ENCODE measurements at regions not wholly inside any gene's neighbourhood (a gene's known extent, or its start where the extent isn't known, plus 50 kb on each side); places are given as distances from the start of the nearest gene placed in this dataset.

DNA sequence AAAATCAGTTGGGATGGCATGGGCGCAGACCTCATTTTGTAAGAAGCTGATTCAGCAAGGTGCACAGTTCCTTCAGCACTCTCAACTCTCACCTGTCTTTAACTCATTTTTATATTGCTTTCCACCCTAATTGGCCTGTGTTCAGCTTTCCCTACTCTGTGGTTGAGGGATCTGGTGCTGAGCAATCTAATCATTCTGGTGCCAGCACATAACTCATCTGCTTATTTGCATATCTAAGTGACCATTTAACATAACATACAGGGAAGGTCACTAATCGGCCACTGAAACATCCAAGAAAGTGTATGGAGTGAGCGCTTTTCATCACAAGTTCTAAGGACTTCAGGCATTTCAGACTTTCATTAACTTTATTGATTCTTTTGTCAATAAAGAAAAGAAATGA lies 303.4 kb upstream of the ROPN1 start:
- 90 to 96% methylated on average over 3 of the region's 3 CpGs for WGBS, 2 donors
- intact Hi-C loops (cut with DNase I): no loop called here
- TF ChIP-seq, protein P1, sequence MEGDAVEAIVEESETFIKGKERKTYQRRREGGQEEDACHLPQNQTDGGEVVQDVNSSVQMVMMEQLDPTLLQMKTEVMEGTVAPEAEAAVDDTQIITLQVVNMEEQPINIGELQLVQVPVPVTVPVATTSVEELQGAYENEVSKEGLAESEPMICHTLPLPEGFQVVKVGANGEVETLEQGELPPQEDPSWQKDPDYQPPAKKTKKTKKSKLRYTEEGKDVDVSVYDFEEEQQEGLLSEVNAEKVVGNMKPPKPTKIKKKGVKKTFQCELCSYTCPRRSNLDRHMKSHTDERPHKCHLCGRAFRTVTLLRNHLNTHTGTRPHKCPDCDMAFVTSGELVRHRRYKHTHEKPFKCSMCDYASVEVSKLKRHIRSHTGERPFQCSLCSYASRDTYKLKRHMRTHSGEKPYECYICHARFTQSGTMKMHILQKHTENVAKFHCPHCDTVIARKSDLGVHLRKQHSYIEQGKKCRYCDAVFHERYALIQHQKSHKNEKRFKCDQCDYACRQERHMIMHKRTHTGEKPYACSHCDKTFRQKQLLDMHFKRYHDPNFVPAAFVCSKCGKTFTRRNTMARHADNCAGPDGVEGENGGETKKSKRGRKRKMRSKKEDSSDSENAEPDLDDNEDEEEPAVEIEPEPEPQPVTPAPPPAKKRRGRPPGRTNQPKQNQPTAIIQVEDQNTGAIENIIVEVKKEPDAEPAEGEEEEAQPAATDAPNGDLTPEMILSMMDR (IDR thresholded peaks at IDR 0.05): no peak
- no peak for TF ChIP-seq POLR2A (IDR thresholded peaks at IDR 0.05)
- H3K36me3 ChIP-seq: no peaks in the 10 kb centered on the region
- no peaks in the 10 kb centered on the region for H3K27me3 ChIP-seq
- no peak overlapping the region for H3K27ac ChIP-seq
- no peaks in the 10 kb centered on the region for H3K9me3 ChIP-seq
- no peak for DNase-seq
- peaks cover 0 to 20% of the 10 kb centered on the region in 2 donors for H3K4me1 ChIP-seq
- H3K4me3 ChIP-seq (replicated peaks in 1 of 3): no peak overlapping the region

DNA sequence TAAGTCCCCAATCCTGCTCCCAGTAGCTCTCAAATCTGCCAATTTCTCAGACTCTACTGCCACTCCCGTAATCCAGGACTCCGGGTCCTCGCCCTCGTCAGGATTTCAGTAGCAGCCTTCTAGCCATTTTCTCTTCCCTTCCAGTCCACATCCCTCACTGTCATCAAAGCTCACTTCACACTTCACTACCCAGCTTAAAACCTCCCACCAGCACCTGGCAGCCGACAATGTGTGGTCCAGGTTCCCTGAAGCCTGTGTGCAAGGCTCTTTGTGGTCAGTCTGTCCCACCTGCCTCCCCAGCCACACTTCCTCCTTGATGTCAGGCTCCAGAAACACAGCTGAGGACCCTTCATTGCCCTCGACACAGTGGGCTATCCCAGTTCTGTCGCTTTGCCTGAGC lies 304.5 kb upstream of the ROPN1 start:
- H3K27ac ChIP-seq: no peak overlapping the region
- no peak for DNase-seq
- H3K9me3 ChIP-seq: no peaks in the 10 kb centered on the region
- H3K27me3 ChIP-seq: no peaks in the 10 kb centered on the region
- WGBS, 2 donors: 86% methylated on average over 7 of the region's 7 CpGs
- intact Hi-C loops (cut with DNase I): no loop called here
- no peaks in the 10 kb centered on the region for H3K36me3 ChIP-seq
- TF ChIP-seq POLR2A (IDR thresholded peaks at IDR 0.05): no peak
- TF ChIP-seq, protein P1 (IDR thresholded peaks at IDR 0.05): no peak
- H3K4me3 ChIP-seq (replicated peaks in 1 of 3): no peak overlapping the region
- H3K4me1 ChIP-seq: peaks cover 0 to 20% of the 10 kb centered on the region in 2 donors

DNA sequence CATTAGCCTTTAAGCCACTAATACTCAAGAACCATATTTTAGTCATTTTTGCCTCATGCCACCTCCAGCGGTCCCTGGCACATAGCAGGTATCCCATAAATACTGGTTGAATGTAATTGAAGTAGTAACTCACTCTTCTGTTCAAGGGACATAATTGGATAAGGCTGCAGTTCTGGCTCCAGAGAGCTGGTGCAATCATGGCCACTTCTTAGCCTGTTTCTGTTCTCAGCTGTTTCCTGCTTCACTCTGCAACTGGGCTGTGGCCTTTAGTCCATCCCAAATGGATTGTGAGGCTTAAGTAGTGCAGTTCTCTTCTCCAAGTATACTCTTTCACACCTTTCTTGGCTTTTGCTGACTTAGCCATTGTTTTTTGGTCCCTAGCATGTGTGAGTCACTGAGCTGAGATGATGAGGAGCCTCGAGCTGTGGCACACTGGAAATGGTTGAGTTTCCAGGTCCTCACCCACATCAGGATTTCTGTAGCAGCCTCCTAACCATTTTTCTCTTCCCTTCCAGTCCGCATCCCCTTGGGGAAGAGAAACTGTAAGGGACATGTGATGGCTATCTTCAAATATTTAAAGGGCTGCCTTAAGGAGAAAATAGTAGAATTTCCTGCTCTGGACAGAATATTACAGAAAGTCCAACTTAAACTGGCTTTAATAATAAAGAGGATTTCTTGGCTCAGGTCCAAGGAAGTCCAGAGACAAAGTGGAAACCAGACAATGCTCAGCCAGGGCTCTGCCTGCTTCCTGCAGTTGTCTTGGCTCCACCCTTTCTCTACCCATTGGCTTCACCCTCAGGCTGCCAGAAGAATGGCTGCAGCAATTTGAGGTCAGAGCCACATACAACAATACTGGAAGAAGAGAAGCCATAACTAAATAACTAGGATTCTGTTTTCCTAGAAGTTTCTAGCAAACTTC lies 305.4 kb upstream of the ROPN1 start:
- intact Hi-C loops (cut with DNase I): no loop called here
- WGBS, 2 donors: 79 to 83% methylated on average over 3 of the region's 3 CpGs
- H3K36me3 ChIP-seq: no peaks in the 10 kb centered on the region
- no peak for TF ChIP-seq POLR2A (IDR thresholded peaks at IDR 0.05)
- TF ChIP-seq, protein P1 (IDR thresholded peaks at IDR 0.05): no peak
- H3K4me3 ChIP-seq (replicated peaks in 1 of 3): no peak overlapping the region
- H3K9me3 ChIP-seq: no peaks in the 10 kb centered on the region
- no peaks in the 10 kb centered on the region for H3K27me3 ChIP-seq
- peak overlapping the region in 1 of 3 donors; percentile 31 for H3K27ac ChIP-seq
- DNase-seq: no peak
- peaks cover 0 to 20% of the 10 kb centered on the region in 2 donors for H3K4me1 ChIP-seq

DNA sequence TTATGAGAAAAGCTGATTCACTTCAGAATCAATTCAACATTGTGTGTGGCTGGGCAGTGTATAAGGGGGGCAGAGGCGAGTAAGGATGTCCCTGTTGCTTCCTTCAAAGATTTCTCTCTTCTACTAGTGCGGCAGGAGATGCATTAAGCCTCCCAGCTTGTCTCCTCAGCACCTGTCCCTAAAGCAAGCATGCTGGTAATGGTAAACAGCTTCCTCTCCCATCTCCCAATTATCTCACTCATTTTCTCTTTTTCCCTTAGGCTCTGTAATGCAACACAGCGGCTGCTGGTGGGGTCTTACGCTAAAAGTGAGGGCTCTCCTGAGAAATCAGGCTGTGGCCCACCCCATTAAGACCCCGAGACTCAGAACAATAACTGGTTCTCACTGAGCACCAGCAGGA lies 306.4 kb upstream of the ROPN1 start:
- Histone ChIP-seq H3K27ac (no peak overlapping the region), H3K27me3 (no peaks in the 10 kb centered on the region), H3K4me3 (replicated peaks in 1 of 3) (no peak overlapping the region), H3K9me3 (no peaks in the 10 kb centered on the region), H3K36me3 (no peaks in the 10 kb centered on the region), H3K4me1 (peaks cover 0 to 20% of the 10 kb centered on the region in 2 donors)
- intact Hi-C loops (cut with DNase I): no loop called here
- TF ChIP-seq, protein P1 (IDR thresholded peaks at IDR 0.05): no peak
- TF ChIP-seq POLR2A (IDR thresholded peaks at IDR 0.05): no peak
- DNase-seq: no peak
- WGBS, 2 donors: 92 to 94% methylated on average over 5 of the region's 5 CpGs

DNA sequence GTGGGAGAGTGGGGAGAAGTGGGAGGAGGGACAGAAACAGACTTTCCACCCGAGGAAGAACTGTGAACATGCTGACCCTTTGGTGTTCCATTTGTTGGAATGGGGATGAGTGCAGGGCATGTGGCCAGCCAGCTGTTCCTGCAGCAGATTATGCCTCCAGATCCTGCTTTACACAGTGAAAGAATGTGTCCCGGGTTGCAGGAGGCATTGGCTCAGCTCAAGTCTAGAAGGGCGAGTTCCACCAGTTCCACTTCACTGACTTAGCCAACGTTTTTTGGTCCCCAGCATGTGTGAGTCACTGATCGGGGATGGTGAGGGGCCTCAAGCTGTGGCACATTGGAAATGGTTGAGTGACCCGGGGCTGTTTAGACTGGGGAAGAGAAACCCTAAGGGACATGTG lies 307.0 kb upstream of the ROPN1 start:
- DNase-seq: peak; percentile 34 to 40
- peaks cover 0 to 20% of the 10 kb centered on the region in 2 donors for H3K4me1 ChIP-seq
- TF ChIP-seq, protein P1 (IDR thresholded peaks at IDR 0.05): no peak
- TF ChIP-seq POLR2A (IDR thresholded peaks at IDR 0.05): no peak
- H3K36me3 ChIP-seq: no peaks in the 10 kb centered on the region
- 13 to 14% methylated on average over 6 of the region's 6 CpGs for WGBS, 2 donors
- H3K27me3 ChIP-seq: no peaks in the 10 kb centered on the region
- intact Hi-C loops (cut with DNase I): no loop called here
- no peaks in the 10 kb centered on the region for H3K9me3 ChIP-seq
- H3K4me3 ChIP-seq (replicated peaks in 1 of 3): no peak overlapping the region
- H3K27ac ChIP-seq: no peak overlapping the region

Measured in thyroid gland (tissue), 4 donors.